Endothelial cell of umbilical vein (primary cell): ENCODE measurements at regions not wholly inside any gene's neighbourhood (a gene's known extent, or its start where the extent isn't known, plus 50 kb on each side); places are given as distances from the start of the nearest gene placed in this dataset.

Experiments used
- BruUV-seq: library from RNA; stranded (reverse); fragments of 400-500 nt; replicated peaks from 2 replicates; lab custom pipeline; 2021; lab: Mats Ljungman, UMichigan
- CTCF ChIA-PET: fragments of 300-600, 350-600 bp; sonication (Branson Sonifier 250); formaldehyde crosslinking; loops from one replicate; lab custom pipeline; 2021; ENCODE audit warnings: antibody characterized with exemption, inconsistent platforms; lab: Charles Lee
- POLR2A ChIA-PET: fragments of 300-600, 350-600 bp; sonication (Branson Sonifier 250); formaldehyde crosslinking; loops from one replicate; lab custom pipeline; 2021; ENCODE audit warnings: antibody characterized with exemption, inconsistent platforms; lab: Charles Lee
- DNase-seq: peaks from one replicate; pipeline ENCODE4 v3.0.0-alpha.2; 2011; ENCODE audit warnings: low read depth, low spot score
- FAIRE-seq: peaks from 2 replicates; lab custom pipeline; 2011; peaks lifted over from hg19 to GRCh38; lab: Jason Lieb, UNC
- H2AFZ ChIP-seq: 2 replicates; pipeline ENCODE4 v1.6.0; 2012; ENCODE audit warnings: low read depth, low read length, control low read depth, inconsistent platforms
- H3K27ac ChIP-seq: 2 replicates; pipeline ENCODE4 v1.5.1; 2011; ENCODE audit warnings: low read depth, mild to moderate bottlenecking, control low read depth, low read length, moderate library complexity; ENCODE audit not compliant: insufficient read depth
- H3K27me3 ChIP-seq, 2 experiments: 2 replicates each; pipeline versions ENCODE4 v1.6.0 to v1.6.1; 2011; ENCODE audit warnings: low read length in 2 of 2, mixed read lengths in 1 of 2; ENCODE audit not compliant: control insufficient read depth in 2 of 2, insufficient read depth in 2 of 2
- H3K36me3 ChIP-seq, 2 experiments: 2 replicates in 1 of 2; 3 replicates in 1 of 2; pipeline ENCODE4 v1.5.1; 2011; ENCODE audit warnings: low read length in 2 of 2, mild to moderate bottlenecking in 1 of 2, moderate library complexity in 1 of 2; ENCODE audit not compliant: control insufficient read depth in 2 of 2, insufficient read depth in 2 of 2; ENCODE audit errors: extremely low read depth in 1 of 2
- H3K4me1 ChIP-seq: 3 replicates; pipeline ENCODE4 v1.5.1; 2011; ENCODE audit warnings: mild to moderate bottlenecking, low read length; ENCODE audit not compliant: control insufficient read depth, insufficient read depth; ENCODE audit errors: extremely low read depth
- H3K4me2 ChIP-seq: 2 replicates; pipeline ENCODE4 v1.6.1; 2011; ENCODE audit warnings: low read length, control low read depth, mixed read lengths; ENCODE audit not compliant: insufficient read depth
- H3K4me3 ChIP-seq, 3 experiments: fragments of 200-600 bp in 1 of 3; sonication (generic), shearing (Covaris generic) in 1 of 3; replicated peaks in 1 of 3; 2 replicates each; pipeline ENCODE4 v1.5.1; 2011 to 2016; ENCODE audit warnings: control low read depth in 3 of 3, low read length in 3 of 3, mild to moderate bottlenecking in 2 of 3, inconsistent platforms in 1 of 3, low read depth in 1 of 3, moderate library complexity in 1 of 3; ENCODE audit not compliant: insufficient read depth in 1 of 3
- H3K79me2 ChIP-seq: 2 replicates; pipeline ENCODE4 v1.6.0; 2012; ENCODE audit warnings: low read length, inconsistent platforms; ENCODE audit not compliant: control insufficient read depth, insufficient read depth
- H3K9ac ChIP-seq: replicated peaks from 2 replicates; pipeline ENCODE3; 2011; ENCODE audit warnings: low read length, control low read depth; ENCODE audit not compliant: insufficient read depth; ENCODE audit errors: extremely low read depth
- H3K9me1 ChIP-seq: replicated peaks from 3 replicates; pipeline ENCODE4 v1.6.0; 2011; ENCODE audit warnings: mild to moderate bottlenecking, low read length; ENCODE audit not compliant: control insufficient read depth, insufficient read depth; ENCODE audit errors: extremely low read depth
- H3K9me3 ChIP-seq: replicated peaks from 2 replicates; pipeline ENCODE4 v1.5.1; 2012; ENCODE audit warnings: low read length, inconsistent platforms; ENCODE audit not compliant: control insufficient read depth, insufficient read depth
- H4K20me1 ChIP-seq: replicated peaks from 2 replicates; pipeline ENCODE3; 2011; ENCODE audit warnings: mild to moderate bottlenecking, low read length; ENCODE audit not compliant: control insufficient read depth, insufficient read depth; ENCODE audit errors: extremely low read depth
- EZH2 ChIP-seq: IDR thresholded peaks from 2 replicates; pipeline ENCODE4 v1.6.1; 2012; ENCODE audit warnings: borderline replicate concordance, low read depth, mild to moderate bottlenecking, moderate library complexity, low read length, inconsistent platforms; ENCODE audit not compliant: severe bottlenecking
- FOS ChIP-seq: IDR thresholded peaks from 2 replicates; pipeline ENCODE4 v1.6.1; 2011; ENCODE audit warnings: mild to moderate bottlenecking, low read length, moderate library complexity, borderline replicate concordance; ENCODE audit not compliant: insufficient read depth
- GATA2 ChIP-seq: IDR thresholded peaks from 2 replicates; pipeline ENCODE4 v1.7.0; 2011; ENCODE audit warnings: low read depth, mild to moderate bottlenecking, moderate library complexity, mixed read lengths, low read length; ENCODE audit not compliant: insufficient read length, insufficient read depth
- JUN ChIP-seq: IDR thresholded peaks from 2 replicates; pipeline ENCODE4 v1.6.1; 2011; ENCODE audit warnings: borderline replicate concordance, low read depth; ENCODE audit not compliant: insufficient read length, insufficient read depth
- MYC ChIP-seq: IDR thresholded peaks from one replicate; pipeline ENCODE4 v1.6.1; 2011; ENCODE audit warnings: mild to moderate bottlenecking, low read depth, low read length
- POLR2A ChIP-seq: IDR thresholded peaks from 2 replicates; pipeline ENCODE4 v1.6.1; 2012; ENCODE audit warnings: low read depth, mild to moderate bottlenecking, control low read depth, low read length
- POLR2AphosphoS5 ChIP-seq: IDR thresholded peaks from 2 replicates; pipeline ENCODE4 v1.6.1; 2012; ENCODE audit warnings: low read depth, mild to moderate bottlenecking, control low read depth, low read length, moderate library complexity; ENCODE audit not compliant: insufficient read depth
- dilution Hi-C: fragments of 300-500 bp; cut with MboI; formaldehyde crosslinking; loops from one replicate; pipeline ENCODE4 v1.15.0; 2019; ENCODE audit warnings: low sequenced_read_pairs; ENCODE audit not compliant: extremely low pct_ligation_motif_present
- intact Hi-C: fragments of 100-400 bp; cut with micrococcal nuclease; formaldehyde crosslinking; loops from one replicate; pipeline ENCODE4 v1.10.0; 2022
- TF ChIP-seq, protein P1 (sequence below): IDR thresholded peaks from 2 replicates; pipeline ENCODE4 v1.6.1; 2011; ENCODE audit not compliant: insufficient read depth, insufficient read length
- TF ChIP-seq, protein P2 (sequence below), 2 donors: IDR thresholded peaks; 1 replicate in 1 of 2; 2 replicates in 1 of 2; pipeline ENCODE4 v1.5.1; 2011; ENCODE audit warnings: low read length in 2 of 2, mild to moderate bottlenecking in 2 of 2, moderate library complexity in 2 of 2, control low read depth in 1 of 2, inconsistent platforms in 1 of 2, low read depth in 1 of 2; ENCODE audit not compliant: insufficient read depth in 1 of 2; ENCODE audit errors: extremely low read depth in 1 of 2

DNA sequence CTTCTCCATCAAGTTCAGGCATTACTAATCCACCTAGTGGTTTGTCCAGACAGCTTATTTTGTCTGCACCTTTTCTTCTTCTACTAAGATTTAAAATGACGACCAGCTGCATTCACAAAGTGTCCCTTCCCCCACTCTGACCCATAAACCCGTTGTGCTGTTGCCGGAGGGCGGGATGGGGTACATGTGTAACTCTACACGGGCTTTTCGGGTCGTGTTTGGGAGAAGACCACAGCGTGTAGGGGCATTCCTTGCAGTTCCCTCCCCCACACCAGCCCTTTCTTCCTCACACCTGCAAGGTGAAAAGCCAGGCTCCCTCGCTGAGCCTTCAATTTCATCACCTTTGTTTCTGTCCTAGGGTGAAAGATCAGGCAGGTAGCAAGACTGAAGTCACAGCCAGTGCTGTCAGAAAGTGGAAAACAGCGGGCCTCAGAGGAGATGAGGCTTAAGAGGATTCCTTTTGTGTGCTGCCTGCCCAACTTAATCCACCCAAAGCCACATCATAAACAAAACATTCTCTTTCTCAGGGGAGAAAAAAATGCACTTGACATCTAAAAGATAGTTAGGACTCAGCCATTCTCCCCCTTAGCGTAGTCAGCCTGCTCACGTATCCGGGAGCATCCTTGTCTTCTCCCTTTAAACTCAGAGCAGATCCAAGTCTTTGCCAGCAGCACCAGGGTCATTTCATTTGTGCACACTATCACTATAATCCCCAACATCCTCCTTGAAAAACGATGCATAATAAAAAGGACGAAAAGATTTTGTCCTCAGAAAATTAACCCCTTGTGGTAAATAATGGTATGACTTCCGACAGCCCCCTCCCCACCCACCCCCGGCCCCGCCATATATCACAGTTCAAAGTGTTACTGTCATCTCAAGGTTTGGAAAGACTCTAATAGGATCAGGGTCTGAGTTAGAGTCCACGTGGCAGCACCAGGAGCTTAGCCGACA, 599.0 kb downstream of the RAB28 start:
- no peak overlapping the region for H3K4me2 ChIP-seq
- H4K20me1 ChIP-seq: no peaks in the 10 kb centered on the region
- POLR2A ChIA-PET: no interaction called here
- no peak overlapping the region for H2AFZ ChIP-seq
- no TSS peak for BruUV-seq
- FAIRE-seq: no peak
- no peak overlapping the region for H3K9ac ChIP-seq
- H3K79me2 ChIP-seq: no peaks in the 10 kb centered on the region
- H3K27me3 ChIP-seq: no peaks in the 10 kb centered on the region
- no peaks in the 10 kb centered on the region for H3K9me1 ChIP-seq
- CTCF ChIA-PET: no interaction called here
- dilution Hi-C loops: no loop called here
- no peaks in the 10 kb centered on the region for H3K36me3 ChIP-seq
- intact Hi-C loops: no loop called here
- TF ChIP-seq JUN (no peak), EZH2 (no peak), FOS (no peak), POLR2AphosphoS5 (no peak), MYC (no peak), POLR2A (no peak), GATA2 (no peak)
- TF ChIP-seq, protein P1, sequence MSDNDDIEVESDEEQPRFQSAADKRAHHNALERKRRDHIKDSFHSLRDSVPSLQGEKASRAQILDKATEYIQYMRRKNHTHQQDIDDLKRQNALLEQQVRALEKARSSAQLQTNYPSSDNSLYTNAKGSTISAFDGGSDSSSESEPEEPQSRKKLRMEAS: no peak
- TF ChIP-seq, protein P2, sequence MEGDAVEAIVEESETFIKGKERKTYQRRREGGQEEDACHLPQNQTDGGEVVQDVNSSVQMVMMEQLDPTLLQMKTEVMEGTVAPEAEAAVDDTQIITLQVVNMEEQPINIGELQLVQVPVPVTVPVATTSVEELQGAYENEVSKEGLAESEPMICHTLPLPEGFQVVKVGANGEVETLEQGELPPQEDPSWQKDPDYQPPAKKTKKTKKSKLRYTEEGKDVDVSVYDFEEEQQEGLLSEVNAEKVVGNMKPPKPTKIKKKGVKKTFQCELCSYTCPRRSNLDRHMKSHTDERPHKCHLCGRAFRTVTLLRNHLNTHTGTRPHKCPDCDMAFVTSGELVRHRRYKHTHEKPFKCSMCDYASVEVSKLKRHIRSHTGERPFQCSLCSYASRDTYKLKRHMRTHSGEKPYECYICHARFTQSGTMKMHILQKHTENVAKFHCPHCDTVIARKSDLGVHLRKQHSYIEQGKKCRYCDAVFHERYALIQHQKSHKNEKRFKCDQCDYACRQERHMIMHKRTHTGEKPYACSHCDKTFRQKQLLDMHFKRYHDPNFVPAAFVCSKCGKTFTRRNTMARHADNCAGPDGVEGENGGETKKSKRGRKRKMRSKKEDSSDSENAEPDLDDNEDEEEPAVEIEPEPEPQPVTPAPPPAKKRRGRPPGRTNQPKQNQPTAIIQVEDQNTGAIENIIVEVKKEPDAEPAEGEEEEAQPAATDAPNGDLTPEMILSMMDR (IDR thresholded peaks at IDR 0.05; ENCODE audit: extremely low read depth in 1 of 2, insufficient read depth in 1 of 2, low read depth in 1 of 2, low read length in 2 of 2): no peak
- H3K9me3 ChIP-seq: no peaks in the 10 kb centered on the region
- DNase-seq: no peak
- H3K4me1 ChIP-seq: no peaks in the 10 kb centered on the region
- H3K27ac ChIP-seq: no peak overlapping the region
- H3K4me3 ChIP-seq: no peak overlapping the region
